DOHH2 (cell line): ENCODE measurements at regions not wholly inside any gene's neighbourhood (a gene's known extent, or its start where the extent isn't known, plus 50 kb on each side); places are given as distances from the start of the nearest gene placed in this dataset.

Experiments
- H3F3A ChIP-seq: fragments of 200-600 bp; sonication (generic), shearing (Covaris generic); 2 replicates; pipeline ENCODE4 v1.6.0; 2016; ENCODE audit warnings: antibody characterized with exemption, mild to moderate bottlenecking; ENCODE audit not compliant: control insufficient read depth, insufficient read depth
- H3K27ac ChIP-seq: fragments of 200-600 bp; sonication (generic); 2 replicates; pipeline ENCODE4 v1.5.1; 2014; ENCODE audit warnings: low read depth, mild to moderate bottlenecking, low read length, moderate library complexity
- H3K27me3 ChIP-seq: fragments of 200-600 bp; sonication (generic); 2 replicates; pipeline ENCODE4 v1.6.1; 2014; ENCODE audit warnings: mild to moderate bottlenecking, low read length, mixed read lengths; ENCODE audit not compliant: control insufficient read depth
- H3K36me3 ChIP-seq: fragments of 200-600 bp; sonication (generic); 2 replicates; pipeline ENCODE4 v1.6.1; 2014; ENCODE audit warnings: mild to moderate bottlenecking, low read length, moderate library complexity, mixed read lengths; ENCODE audit not compliant: control insufficient read depth
- H3K4me1 ChIP-seq: fragments of 200-600 bp; sonication (generic); 2 replicates; pipeline ENCODE4 v1.6.1; 2014; ENCODE audit warnings: mild to moderate bottlenecking, low read length, mixed read lengths; ENCODE audit not compliant: control insufficient read depth
- H3K4me2 ChIP-seq: fragments of 200-600 bp; sonication (generic); 2 replicates; pipeline ENCODE4 v1.6.0; 2014; ENCODE audit warnings: mild to moderate bottlenecking, low read length, moderate library complexity
- H3K4me3 ChIP-seq: fragments of 200-600 bp; sonication (generic); 2 replicates; pipeline ENCODE4 v1.5.1; 2014; ENCODE audit warnings: mild to moderate bottlenecking, low read length, mixed read lengths
- H3K79me2 ChIP-seq: fragments of 200-600 bp; sonication (generic); 2 replicates; pipeline ENCODE4 v1.6.1; 2014; ENCODE audit warnings: mild to moderate bottlenecking, low read length, mixed read lengths; ENCODE audit not compliant: control insufficient read depth
- H3K9me2 ChIP-seq: fragments of 200-600 bp; sonication (generic); replicated peaks from 2 replicates; pipeline ENCODE4 v1.6.1; 2014; ENCODE audit warnings: mild to moderate bottlenecking, low read length, mixed read lengths; ENCODE audit not compliant: control insufficient read depth
- H3K9me3 ChIP-seq: fragments of 200-600 bp; sonication (generic); 2 replicates; pipeline ENCODE4 v1.6.1; 2014; ENCODE audit warnings: antibody characterized with exemption, low read length, mixed read lengths; ENCODE audit not compliant: control insufficient read depth, insufficient read depth
- H4K20me1 ChIP-seq: fragments of 200-600 bp; sonication (generic); 2 replicates; pipeline ENCODE4 v1.6.0; 2014; ENCODE audit warnings: low read depth, mild to moderate bottlenecking, antibody characterized with exemption, low read length, moderate library complexity; ENCODE audit not compliant: control insufficient read depth, insufficient read depth
- CTCF ChIP-seq: fragments of 200-600 bp; sonication (generic); IDR thresholded peaks from one replicate; pipeline ENCODE4 v1.5.1; 2014; ENCODE audit warnings: antibody characterized with exemption, mild to moderate bottlenecking, low read depth, low read length; ENCODE audit not compliant: poor library complexity, severe bottlenecking
- EZH2phosphoT487 ChIP-seq: fragments of 200-600 bp; sonication (generic); IDR thresholded peaks from 2 replicates; pipeline ENCODE4 v1.6.1; 2017; ENCODE audit warnings: borderline replicate concordance, mild to moderate bottlenecking, antibody characterized with exemption, low read length, moderate library complexity, mixed read lengths

DNA sequence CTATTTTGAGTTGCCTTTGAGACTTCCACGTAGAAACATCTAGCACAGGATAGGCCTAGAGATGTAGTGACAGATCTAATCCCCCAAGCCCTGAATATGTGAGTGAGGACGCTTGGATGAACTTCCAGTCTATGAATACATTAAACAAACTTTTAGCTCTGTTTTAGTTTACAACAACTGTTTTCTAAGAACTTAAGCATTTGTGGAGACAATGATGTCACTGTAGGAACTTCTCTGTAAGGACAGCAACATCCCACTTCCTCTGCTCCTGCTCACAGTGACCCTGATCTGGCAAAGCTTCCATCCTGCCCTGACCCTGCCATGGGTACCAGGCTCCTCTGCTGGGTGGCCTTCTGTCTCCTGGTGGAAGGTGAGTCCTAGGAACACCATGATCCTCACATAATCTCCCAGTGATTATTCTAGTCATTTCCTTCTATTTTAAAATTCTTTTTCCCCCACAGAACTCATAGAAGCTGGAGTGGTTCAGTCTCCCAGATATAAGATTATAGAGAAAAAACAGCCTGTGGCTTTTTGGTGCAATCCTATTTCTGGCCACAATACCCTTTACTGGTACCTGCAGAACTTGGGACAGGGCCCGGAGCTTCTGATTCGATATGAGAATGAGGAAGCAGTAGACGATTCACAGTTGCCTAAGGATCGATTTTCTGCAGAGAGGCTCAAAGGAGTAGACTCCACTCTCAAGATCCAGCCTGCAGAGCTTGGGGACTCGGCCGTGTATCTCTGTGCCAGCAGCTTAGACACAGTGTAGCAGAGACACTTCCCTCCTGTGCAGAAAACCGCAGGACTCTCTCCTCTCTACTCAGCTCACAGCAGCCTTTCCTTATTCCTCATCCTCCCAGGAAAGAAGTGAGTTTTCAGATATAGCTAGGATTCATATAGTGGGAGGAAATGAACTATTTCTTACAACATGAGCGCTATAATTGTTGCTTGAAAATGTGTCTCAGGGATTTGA is 194.4 kb upstream of the PRSS1 start:
- H3K4me2 ChIP-seq = no peak overlapping the region
- H3K4me3 ChIP-seq = no peak overlapping the region
- H4K20me1 ChIP-seq = no peaks in the 10 kb centered on the region
- H3K79me2 ChIP-seq = no peaks in the 10 kb centered on the region
- H3K9me2 ChIP-seq = no peaks in the 10 kb centered on the region
- no peak for TF ChIP-seq CTCF
- no peak for TF ChIP-seq EZH2phosphoT487
- H3K9me3 ChIP-seq = 0 out of 2 replicates have a peak, but pooled peaks cover 2% of the 10 kb centered on the region
- no peaks in the 10 kb centered on the region for H3F3A ChIP-seq
- peaks cover 75% of the 10 kb centered on the region for H3K27me3 ChIP-seq
- H3K36me3 ChIP-seq = no peaks in the 10 kb centered on the region
- H3K4me1 ChIP-seq = no peaks in the 10 kb centered on the region
- H3K27ac ChIP-seq = no peak overlapping the region

- Histone ChIP-seq H4K20me1 (no peaks in the 10 kb centered on the region), H3K4me1 (no peaks in the 10 kb centered on the region)
Measured at GRCh38 chr7:142553216-142553615, 196.1 kb upstream of the PRSS1 start.

GRCh38 chr7:142548978-142549377 is 200.3 kb upstream of the PRSS1 start:
- Histone ChIP-seq H3K27me3 (peaks cover 29% of the 10 kb centered on the region), H3K4me3 (no peak overlapping the region), H3K9me3 (no peaks in the 10 kb centered on the region), H3F3A (no peaks in the 10 kb centered on the region), H3K4me2 (no peak overlapping the region), H3K27ac (no peak overlapping the region), H3K36me3 (no peaks in the 10 kb centered on the region), H3K4me1 (no peaks in the 10 kb centered on the region), H3K79me2 (no peaks in the 10 kb centered on the region), H4K20me1 (no peaks in the 10 kb centered on the region), H3K9me2 (no peaks in the 10 kb centered on the region)
- TF ChIP-seq EZH2phosphoT487 (no peak), CTCF (no peak)

More at GRCh38 chr7:142553216-142553615, 196.1 kb upstream of the PRSS1 start:
- no peaks in the 10 kb centered on the region for H3K9me2 ChIP-seq
- peaks cover 63% of the 10 kb centered on the region for H3K27me3 ChIP-seq
- no peaks in the 10 kb centered on the region for H3K79me2 ChIP-seq
- TF ChIP-seq EZH2phosphoT487 = no peak
- TF ChIP-seq CTCF = no peak
- H3K36me3 ChIP-seq = no peaks in the 10 kb centered on the region
- no peak overlapping the region for H3K27ac ChIP-seq
- H3K4me2 ChIP-seq = no peak overlapping the region
- H3K9me3 ChIP-seq = no peaks in the 10 kb centered on the region
- no peak overlapping the region for H3K4me3 ChIP-seq
- no peaks in the 10 kb centered on the region for H3F3A ChIP-seq
